GM12874 (cell line): ENCODE measurements at regions not wholly inside any gene's neighbourhood (a gene's known extent, or its start where the extent isn't known, plus 50 kb on each side); places are given as distances from the start of the nearest gene placed in this dataset.

Experiments used
- TF ChIP-seq, protein P1 (sequence below): IDR thresholded peaks from 2 replicates; pipeline ENCODE4 v1.5.1; 2011; ENCODE audit warnings: low read depth, mild to moderate bottlenecking, control low read depth, low read length, moderate library complexity; ENCODE audit not compliant: insufficient read depth

DNA sequence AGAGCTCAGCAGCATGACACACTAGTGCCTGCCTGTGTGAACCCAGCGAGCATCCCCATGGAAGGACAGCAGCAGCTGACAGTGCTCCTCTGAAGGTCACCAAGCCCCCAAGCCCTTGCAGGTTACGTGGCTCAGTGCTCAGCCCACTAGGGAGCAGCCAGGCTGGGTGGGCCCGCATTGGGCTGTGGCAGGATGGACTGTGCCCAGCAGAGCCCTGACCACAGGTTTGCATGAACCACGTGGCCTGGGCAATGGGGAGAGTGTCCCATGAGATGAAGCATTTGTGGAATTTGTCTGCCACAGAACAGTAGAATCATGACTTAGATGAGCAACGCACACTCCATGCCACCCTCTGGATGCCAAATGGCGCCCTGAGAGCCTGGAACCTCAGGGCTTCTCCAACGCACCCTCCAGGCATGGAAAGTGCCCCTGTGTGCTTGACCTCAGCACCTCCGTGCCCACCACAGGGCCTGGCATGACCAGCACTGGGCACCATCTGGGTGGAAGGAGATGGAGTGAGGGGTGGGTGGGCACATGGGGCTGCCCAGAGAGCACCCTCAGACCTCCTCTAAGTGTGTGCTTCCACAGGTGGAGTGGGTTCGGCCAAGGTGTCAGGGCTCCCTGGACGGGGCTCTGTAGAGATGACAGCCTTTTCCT lies 216.1 kb upstream of the RAB6C start:
- TF ChIP-seq, protein P1, sequence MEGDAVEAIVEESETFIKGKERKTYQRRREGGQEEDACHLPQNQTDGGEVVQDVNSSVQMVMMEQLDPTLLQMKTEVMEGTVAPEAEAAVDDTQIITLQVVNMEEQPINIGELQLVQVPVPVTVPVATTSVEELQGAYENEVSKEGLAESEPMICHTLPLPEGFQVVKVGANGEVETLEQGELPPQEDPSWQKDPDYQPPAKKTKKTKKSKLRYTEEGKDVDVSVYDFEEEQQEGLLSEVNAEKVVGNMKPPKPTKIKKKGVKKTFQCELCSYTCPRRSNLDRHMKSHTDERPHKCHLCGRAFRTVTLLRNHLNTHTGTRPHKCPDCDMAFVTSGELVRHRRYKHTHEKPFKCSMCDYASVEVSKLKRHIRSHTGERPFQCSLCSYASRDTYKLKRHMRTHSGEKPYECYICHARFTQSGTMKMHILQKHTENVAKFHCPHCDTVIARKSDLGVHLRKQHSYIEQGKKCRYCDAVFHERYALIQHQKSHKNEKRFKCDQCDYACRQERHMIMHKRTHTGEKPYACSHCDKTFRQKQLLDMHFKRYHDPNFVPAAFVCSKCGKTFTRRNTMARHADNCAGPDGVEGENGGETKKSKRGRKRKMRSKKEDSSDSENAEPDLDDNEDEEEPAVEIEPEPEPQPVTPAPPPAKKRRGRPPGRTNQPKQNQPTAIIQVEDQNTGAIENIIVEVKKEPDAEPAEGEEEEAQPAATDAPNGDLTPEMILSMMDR = no peak

GRCh38 chr2:129763966-129764365 lies 215.5 kb upstream of the RAB6C start:
- TF ChIP-seq, protein P1 = no peak

GRCh38 chr2:129764376-129765325 lies 214.8 kb upstream of the RAB6C start:
- TF ChIP-seq, protein P1 = peak; percentile 19; the same call in 1 of the 2 replicates

DNA sequence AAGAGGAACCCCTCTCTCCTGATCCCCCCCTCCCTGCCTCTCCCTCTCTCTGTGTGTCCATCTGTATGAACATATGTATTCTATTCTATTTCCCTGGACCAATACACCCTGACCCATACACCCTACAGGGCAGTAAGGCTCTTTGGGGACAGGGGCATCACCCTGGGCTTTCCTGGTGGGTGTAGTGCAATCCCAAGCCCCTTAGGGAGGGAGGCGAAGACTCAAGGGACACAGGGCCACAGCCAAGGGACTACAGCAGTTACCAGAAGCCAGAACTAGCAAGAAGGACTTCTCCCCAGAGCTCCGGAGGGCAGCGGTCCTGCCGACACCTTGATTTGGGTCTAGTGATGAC lies 214.2 kb upstream of the RAB6C start:
- TF ChIP-seq, protein P1 = no peak

DNA sequence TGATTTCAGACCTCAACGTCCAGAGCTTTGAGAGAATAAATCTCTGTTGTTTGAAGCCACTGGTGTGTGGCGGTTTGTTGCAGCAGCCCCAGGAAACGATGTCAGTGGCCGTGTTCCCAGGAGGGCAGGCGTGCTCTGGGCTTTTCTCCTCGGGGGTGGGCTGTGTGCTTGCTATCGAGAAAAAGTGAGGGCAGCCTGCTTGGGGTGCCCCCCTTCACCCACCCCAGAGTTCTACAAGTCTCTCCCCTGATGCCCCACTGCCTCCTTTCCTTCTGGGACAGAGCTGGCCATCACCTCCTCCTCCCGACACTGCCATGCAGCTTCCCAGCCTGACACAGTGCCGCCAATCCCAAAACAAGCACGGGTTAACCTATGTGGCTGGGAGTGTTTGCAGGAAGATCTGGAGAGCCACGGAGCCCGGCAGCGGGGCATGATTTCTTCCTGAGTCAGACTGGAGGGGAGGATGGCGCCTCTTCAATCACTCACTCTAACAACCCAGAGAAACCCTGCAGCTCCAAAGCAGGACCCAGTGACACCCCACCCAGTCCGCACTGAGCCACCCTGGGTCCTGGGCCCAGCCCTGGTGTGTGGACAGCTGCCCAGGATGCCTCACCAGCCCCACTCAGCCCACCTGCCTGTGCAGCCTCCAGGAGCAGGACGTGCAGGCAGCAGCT lies 213.7 kb upstream of the RAB6C start:
- TF ChIP-seq, protein P1 = no peak

- TF ChIP-seq, protein P1 = no peak
Measured at GRCh38 chr2:129766374-129766993, 213.0 kb upstream of the RAB6C start.
